Stomach (tissue), 8 donors: ENCODE measurements at regions not wholly inside any gene's neighbourhood (a gene's known extent, or its start where the extent isn't known, plus 50 kb on each side); places are given as distances from the start of the nearest gene placed in this dataset.
A peak's percentile ranks its signal among the peaks of the same experiment; 100 is the strongest.

Experiments used
- DNase-seq, 2 donors: peaks; one replicate each; pipeline versions ENCODE4 v3.0.0 to v3.0.0-alpha.2; 2013 to 2019
- H3K27ac ChIP-seq, 5 donors: fragments of 200-600 bp in 4 of 5; sonication (generic) in 4 of 5; one replicate each; pipeline ENCODE4 v1.5.1; 2013 to 2019; ENCODE audit warnings: mild to moderate bottlenecking in 1 of 5, moderate library complexity in 1 of 5
- H3K27me3 ChIP-seq, 3 donors: fragments of 200-600 bp; sonication (generic); one replicate each; pipeline ENCODE4 v1.5.1; 2017 to 2019; ENCODE audit warnings: mixed run types in 1 of 3
- H3K36me3 ChIP-seq, 4 donors: fragments of 200-600 bp; sonication (generic); 1 replicate in 3 of 4; 2 replicates in 1 of 4; pipeline ENCODE4 v1.5.1; 2016 to 2019
- H3K4me1 ChIP-seq, 4 donors: fragments of 200-600 bp; sonication (generic); one replicate each; pipeline ENCODE4 v1.5.1; 2016 to 2019
- H3K4me3 ChIP-seq, 4 donors: fragments of 200-600 bp; sonication (generic) in 3 of 4; one replicate each; pipeline ENCODE4 v1.5.1; 2016 to 2019; ENCODE audit warnings: mild to moderate bottlenecking in 1 of 4
- H3K9me3 ChIP-seq, 4 donors: fragments of 200-600 bp; sonication (generic); one replicate each; pipeline ENCODE4 v1.5.1; 2016 to 2019
- CTCF ChIP-seq, 7 experiments: fragments of 450-650 bp in 4 of 7; fragments of 200-600 bp in 3 of 7; sonication (generic) in 3 of 7; IDR thresholded peaks; one replicate each; pipeline ENCODE4 v1.5.1; 2016 to 2019; ENCODE audit warnings: antibody characterized with exemption in 7 of 7, control low read depth in 2 of 7, mild to moderate bottlenecking in 1 of 7
- EP300 ChIP-seq: sonication (generic); formaldehyde crosslinking; IDR thresholded peaks from one replicate; pipeline ENCODE4 v1.6.1; 2017; ENCODE audit warnings: antibody characterized with exemption
- POLR2A ChIP-seq, 4 donors: fragments of 450-650 bp; IDR thresholded peaks; one replicate each; pipeline ENCODE4 v1.6.1; 2016; ENCODE audit warnings: antibody characterized with exemption in 4 of 4, control low read depth in 2 of 4, mild to moderate bottlenecking in 1 of 4, moderate library complexity in 1 of 4
- POLR2AphosphoS5 ChIP-seq, 3 donors: sonication (generic); formaldehyde crosslinking; IDR thresholded peaks; one replicate each; pipeline ENCODE4 v1.6.1; 2016; ENCODE audit warnings: antibody characterized with exemption in 3 of 3
- whole genome bisulfite sequencing, 5 donors: extraction: QIAGEN DNeasy Blood & Tissue Kit in 3 of 5; methylation state at CpG; one replicate each; pipeline versions ENCODE4 v1.1.5 to v1.1.7; 2013 to 2018; 5-methylcytosine and 5-hydroxymethylcytosine counted together
- intact Hi-C: fragments of 100-400 bp; cut with DNase I; formaldehyde crosslinking; loops from one replicate; pipeline ENCODE4 v1.15.1; 2023; ENCODE audit warnings: low total_unique reads
- donor health status: healthy with polysubstance abuse.
- donor health status: Bipolar disorder and iron deficiency.
- donor health status: healthy.

GRCh38 chr6:71486461-71486860, 197.8 kb downstream of the OGFRL1 start:
- Histone ChIP-seq H3K27ac (no peak overlapping the region), H3K4me1 (peaks cover 0 to 8% (median 0%) of the 10 kb centered on the region in 4 donors), H3K9me3 (no peaks in the 10 kb centered on the region), H3K36me3 (no peaks in the 10 kb centered on the region), H3K4me3 (no peak overlapping the region), H3K27me3 (no peaks in the 10 kb centered on the region)
- DNase-seq, result no peak
- 67 to 82% (median 81%) methylated on average over 2 of the region's 2 CpGs for WGBS, 5 donors
- TF ChIP-seq POLR2AphosphoS5 (IDR thresholded peaks at IDR 0.05), result no peak
- intact Hi-C loops, result no loop called here

GRCh38 chr6:71488186-71488585, 199.6 kb downstream of the OGFRL1 start:
- 23 to 50% (median 38%) methylated on average over 4 of the region's 4 CpGs for WGBS, 5 donors
- Histone ChIP-seq H3K27me3 (no peaks in the 10 kb centered on the region), H3K4me3 (no peak overlapping the region), H3K4me1 (peaks cover 0 to 8% (median 0%) of the 10 kb centered on the region in 4 donors), H3K27ac (no peak overlapping the region), H3K9me3 (no peaks in the 10 kb centered on the region), H3K36me3 (no peaks in the 10 kb centered on the region)
- TF ChIP-seq POLR2A (IDR thresholded peaks at IDR 0.05) (no peak), EP300 (no peak), CTCF (IDR thresholded peaks at IDR 0.05) (no peak), POLR2AphosphoS5 (IDR thresholded peaks at IDR 0.05) (no peak)
- no peak for DNase-seq
- intact Hi-C loops, result no loop called here

- intact Hi-C loops, result no loop called here
Observed at GRCh38 chr6:71489736-71490135, 201.1 kb downstream of the OGFRL1 start.

GRCh38 chr6:71490876-71491275, 202.3 kb downstream of the OGFRL1 start:
- H3K27ac ChIP-seq, result no peak overlapping the region
- H3K36me3 ChIP-seq, result no peaks in the 10 kb centered on the region
- H3K4me3 ChIP-seq, result no peak overlapping the region
- H3K4me1 ChIP-seq, result peaks cover 0 to 16% (median 7%) of the 10 kb centered on the region in 4 donors
- 79 to 89% (median 83%) methylated on average over 5 of the region's 5 CpGs for WGBS, 5 donors
- no peak for TF ChIP-seq POLR2AphosphoS5 (IDR thresholded peaks at IDR 0.05)
- TF ChIP-seq POLR2A (IDR thresholded peaks at IDR 0.05), result no peak
- TF ChIP-seq CTCF (IDR thresholded peaks at IDR 0.05), result no peak
- no peak for TF ChIP-seq EP300
- no peaks in the 10 kb centered on the region for H3K9me3 ChIP-seq
- no peak for DNase-seq
- H3K27me3 ChIP-seq, result no peaks in the 10 kb centered on the region
- intact Hi-C loops, result no loop called here

More at GRCh38 chr6:71489736-71490135, 201.1 kb downstream of the OGFRL1 start:
- Histone ChIP-seq H3K27me3 (no peaks in the 10 kb centered on the region), H3K4me3 (no peak overlapping the region), H3K36me3 (no peaks in the 10 kb centered on the region), H3K4me1 (peaks cover 0 to 8% (median 0%) of the 10 kb centered on the region in 4 donors), H3K27ac (no peak overlapping the region), H3K9me3 (no peaks in the 10 kb centered on the region)
- WGBS, 5 donors, result 29 to 48% (median 36%) methylated on average over 3 of the region's 3 CpGs
- DNase-seq, result peak in 1 of 2 donors; percentile 31
- no peak for TF ChIP-seq POLR2A (IDR thresholded peaks at IDR 0.05)
- no peak for TF ChIP-seq CTCF (IDR thresholded peaks at IDR 0.05)
- no peak for TF ChIP-seq EP300
- TF ChIP-seq POLR2AphosphoS5 (IDR thresholded peaks at IDR 0.05), result no peak

- TF ChIP-seq POLR2AphosphoS5 (IDR thresholded peaks at IDR 0.05) (no peak), CTCF (IDR thresholded peaks at IDR 0.05) (no peak), EP300 (no peak), POLR2A (IDR thresholded peaks at IDR 0.05) (no peak)
- DNase-seq, result no peak
- no peak overlapping the region for H3K27ac ChIP-seq
- H3K27me3 ChIP-seq, result no peaks in the 10 kb centered on the region
- H3K9me3 ChIP-seq, result no peaks in the 10 kb centered on the region
- no peaks in the 10 kb centered on the region for H3K36me3 ChIP-seq
- no peak overlapping the region for H3K4me3 ChIP-seq
- peaks cover 0 to 25% (median 11%) of the 10 kb centered on the region in 4 donors for H3K4me1 ChIP-seq
- intact Hi-C loops, result no loop called here
Observed at GRCh38 chr6:71491844-71492243, 203.2 kb downstream of the OGFRL1 start.
